GM21737 (cell line): ENCODE measurements at regions not wholly inside any gene's neighbourhood (a gene's known extent, or its start where the extent isn't known, plus 50 kb on each side); places are given as distances from the start of the nearest gene placed in this dataset.

Experiments
- ATAC-seq: cut with Tn5 transposase; IDR thresholded peaks from one replicate; pipeline ENCODE4 v1.9.1; 2021; ENCODE audit warnings: mild to moderate bottlenecking, moderate library complexity; ENCODE audit not compliant: unreplicated experiment

DNA sequence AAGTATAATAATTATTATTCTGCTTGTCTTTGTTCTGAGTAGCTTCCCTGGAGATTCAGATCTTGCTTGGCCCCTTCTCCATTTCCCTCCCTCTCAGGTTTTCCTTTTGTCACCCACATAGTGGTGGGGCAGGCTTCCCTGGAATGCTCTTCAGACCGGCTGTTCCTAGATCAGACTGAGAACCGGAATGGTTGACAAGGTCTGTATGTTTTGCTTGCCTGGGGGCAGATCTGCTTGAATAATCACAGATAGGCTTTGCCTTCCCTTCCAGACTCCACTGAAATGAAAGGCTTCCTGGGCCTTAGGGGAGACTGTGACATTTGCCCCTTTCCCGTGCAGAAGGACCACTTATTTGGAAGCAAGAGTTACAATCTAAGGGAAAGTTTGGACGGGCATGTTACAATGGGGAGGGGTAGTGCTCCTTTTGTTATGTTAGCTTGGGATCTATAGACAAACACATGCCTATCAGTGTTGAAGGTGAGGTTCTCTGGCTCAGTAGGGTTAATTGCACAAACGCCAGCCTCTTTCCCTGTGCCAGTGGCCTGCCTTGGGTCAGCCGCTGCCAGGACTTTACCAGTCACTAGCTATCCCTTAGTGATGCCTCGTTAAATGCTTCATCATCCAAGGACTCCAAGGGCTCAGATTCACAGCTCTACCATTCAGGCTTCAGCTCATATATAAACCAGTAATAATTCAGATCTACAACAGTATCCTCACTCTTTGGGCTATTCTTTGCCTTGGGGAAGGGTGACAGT lies 178.6 kb downstream of the SNAPC1 start:
- ATAC-seq = no peak

DNA sequence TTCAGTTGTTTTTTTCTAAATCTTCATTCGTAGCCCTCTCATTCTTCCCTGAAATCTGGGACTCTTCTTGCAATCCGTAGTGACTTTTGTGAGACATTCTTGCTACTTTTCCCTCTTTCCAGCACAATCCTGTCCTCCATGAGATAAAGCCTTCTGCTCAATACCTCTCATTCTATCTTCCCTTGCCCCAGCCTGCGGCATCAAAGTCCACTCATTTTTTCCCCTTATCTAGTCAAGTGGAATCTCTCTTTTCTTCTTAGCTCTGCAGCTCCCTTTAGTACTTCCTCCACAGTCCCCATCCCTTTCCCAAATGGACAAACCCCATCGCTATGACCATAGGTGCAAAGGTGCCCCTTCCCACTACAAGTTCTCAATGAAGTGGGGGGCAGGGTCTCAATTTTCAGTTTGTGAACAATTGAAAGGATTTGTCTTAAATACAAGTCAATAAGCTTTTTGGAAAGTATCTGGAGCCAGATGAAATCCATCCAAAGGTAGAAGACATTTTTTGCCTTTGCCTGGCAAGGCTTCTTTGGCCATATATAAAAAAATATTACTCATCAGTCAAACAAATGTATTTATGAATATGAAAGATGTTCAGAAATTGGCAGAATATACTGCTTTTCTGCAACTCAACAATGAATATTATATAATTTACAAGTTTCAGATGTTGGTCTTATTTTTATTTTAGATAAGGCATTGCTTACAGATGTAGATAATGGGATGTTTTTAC lies 179.4 kb downstream of the SNAPC1 start:
- ATAC-seq = no peak

DNA sequence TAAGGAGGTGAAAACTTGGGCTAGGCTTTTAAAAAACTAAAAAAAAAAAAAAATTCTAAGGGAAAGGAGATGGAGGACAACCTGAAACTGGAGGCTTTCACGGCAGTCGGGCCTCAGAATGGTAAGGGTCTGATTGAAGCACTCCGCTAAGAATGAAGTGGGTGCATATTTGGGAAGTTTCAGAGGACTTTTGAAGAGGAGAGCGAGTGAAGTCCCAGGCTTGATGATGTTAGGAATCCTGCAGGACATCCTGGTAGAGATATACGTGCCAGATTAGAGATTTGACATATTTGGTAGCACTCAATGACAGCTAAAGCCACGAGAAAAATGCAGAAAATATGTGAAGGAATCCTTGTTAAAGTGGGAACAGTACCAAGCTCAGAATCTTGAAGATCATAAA lies 186.2 kb downstream of the SNAPC1 start:
- no peak for ATAC-seq

DNA sequence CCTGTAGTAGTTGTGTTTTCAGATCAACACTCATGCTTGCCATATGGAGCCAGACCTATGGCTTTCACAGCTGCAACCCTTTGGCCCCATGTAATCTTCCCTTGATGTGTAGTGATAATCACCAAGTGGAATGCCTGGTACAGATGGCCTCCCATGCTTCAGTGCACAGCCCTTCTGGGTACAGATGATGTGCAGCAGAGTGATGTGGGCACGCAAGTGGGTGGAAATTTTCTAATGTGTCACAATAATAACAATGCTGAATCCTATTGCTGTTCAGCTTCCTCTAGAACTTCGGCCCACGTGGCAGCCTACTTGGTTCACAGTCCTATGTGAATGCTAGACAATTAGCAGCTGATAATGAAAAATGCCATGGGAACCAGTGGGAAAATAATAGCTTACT lies 188.1 kb downstream of the SNAPC1 start:
- no peak for ATAC-seq

DNA sequence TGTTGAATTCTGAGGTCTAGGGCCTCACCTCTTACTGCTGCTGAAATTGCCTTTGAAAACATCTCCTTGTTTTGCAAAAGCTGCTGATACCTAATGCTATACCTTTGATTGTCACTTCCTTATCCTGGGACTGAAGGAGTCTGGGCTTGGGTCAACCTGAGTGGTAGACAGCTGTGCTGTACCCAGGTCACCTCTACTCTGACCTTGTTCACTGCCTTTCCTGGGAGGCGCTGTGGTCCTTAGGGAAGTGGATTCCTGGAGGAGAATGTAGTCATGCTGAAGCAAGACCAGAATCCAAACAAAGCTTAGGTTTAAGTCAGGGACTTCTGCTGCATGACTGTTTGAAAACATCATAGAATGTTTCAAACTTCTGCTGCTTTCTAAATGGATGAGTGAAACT lies 191.4 kb downstream of the SNAPC1 start:
- ATAC-seq = no peak

DNA sequence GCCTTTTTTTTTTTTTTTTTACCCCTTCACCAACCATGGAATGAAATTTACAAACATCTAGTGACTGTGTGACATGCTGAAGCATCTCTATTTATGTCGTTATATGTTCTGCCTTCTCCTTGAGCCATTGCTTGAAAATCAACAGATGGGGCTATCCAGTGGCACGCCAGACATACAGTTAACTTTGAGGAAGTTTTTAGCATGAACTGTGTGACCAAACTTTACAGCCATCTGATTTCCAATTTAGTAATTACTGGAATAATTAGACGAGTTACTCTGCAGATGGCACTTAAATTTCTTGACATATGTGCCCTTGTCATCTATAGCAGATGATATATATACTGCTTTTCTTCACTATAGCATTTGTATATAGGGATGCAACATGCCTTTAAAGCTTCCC lies 192.1 kb downstream of the SNAPC1 start:
- ATAC-seq = no peak

DNA sequence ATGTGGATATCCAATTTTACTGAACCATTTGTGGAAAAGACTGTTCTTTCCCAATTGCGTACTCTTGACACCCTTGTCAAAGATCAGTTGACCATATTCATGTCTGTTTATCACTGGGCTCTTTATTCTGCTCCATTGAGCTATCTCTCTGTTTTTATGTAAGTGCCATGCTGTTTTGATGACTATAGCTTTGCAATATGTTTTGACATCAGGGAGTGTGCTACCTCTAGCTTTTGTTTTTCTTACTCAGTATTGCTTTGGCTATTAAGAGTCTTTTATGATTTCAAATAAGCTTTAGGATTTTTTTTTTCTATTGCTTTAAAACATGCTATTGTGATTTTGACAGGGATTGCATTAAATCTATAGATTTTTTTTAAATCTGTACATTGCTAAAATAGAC lies 194.3 kb downstream of the SNAPC1 start:
- no peak for ATAC-seq

DNA sequence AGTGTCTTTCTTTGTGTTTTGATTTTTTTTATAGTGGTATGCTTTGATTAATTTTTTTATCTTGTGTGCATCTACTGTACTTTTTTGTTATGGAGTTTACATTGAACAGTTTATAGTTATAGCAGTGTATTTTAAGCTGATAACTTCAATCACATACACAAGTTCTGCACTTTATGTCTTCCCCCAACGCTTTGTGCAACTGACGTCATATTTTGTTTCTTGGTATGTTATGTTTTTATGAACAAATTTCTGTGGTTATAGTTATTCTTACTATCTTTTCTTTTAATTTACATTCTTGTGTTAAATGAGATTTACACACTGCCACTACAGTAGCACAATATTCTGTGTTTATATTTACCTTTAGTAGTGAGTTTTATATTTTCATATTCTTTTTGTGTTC lies 197.1 kb downstream of the SNAPC1 start:
- ATAC-seq = no peak

DNA sequence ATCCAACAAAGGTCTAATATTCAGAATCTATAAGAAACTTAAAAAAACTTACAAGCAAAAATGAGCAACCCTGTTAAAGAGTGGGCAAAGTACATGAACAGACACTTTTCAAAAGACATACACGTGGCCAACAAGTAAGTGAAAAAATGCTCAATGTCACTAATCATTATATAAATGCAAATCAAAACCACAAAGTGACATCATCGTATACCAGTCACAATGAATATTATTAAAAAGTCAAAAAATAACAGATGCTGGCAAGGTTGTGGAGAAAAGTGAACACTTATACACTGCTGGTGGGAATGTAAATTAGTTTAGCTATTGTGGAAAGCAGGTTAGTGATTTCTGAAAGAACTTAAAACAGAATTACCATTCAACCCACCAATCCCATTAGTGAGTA lies 199.1 kb downstream of the SNAPC1 start:
- ATAC-seq = no peak

DNA sequence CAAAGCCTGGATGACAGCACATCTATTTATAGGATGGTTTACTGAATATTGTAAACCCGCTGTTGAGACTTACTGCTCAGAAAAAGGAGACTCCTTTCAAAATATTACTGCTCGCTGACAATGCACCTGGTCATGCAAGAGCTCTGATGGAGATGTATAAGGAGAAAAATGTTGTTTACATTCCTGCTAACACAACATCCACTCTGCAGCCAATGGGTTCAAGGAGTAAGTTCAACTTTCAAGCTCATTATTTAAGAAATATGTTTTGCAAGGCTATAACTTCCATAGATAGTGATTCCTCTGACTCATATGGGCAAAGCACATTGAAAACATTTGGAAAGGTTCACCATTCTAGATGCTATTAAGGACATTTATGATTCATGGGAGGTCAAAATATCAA lies 201.7 kb downstream of the SNAPC1 start:
- ATAC-seq = no peak

DNA sequence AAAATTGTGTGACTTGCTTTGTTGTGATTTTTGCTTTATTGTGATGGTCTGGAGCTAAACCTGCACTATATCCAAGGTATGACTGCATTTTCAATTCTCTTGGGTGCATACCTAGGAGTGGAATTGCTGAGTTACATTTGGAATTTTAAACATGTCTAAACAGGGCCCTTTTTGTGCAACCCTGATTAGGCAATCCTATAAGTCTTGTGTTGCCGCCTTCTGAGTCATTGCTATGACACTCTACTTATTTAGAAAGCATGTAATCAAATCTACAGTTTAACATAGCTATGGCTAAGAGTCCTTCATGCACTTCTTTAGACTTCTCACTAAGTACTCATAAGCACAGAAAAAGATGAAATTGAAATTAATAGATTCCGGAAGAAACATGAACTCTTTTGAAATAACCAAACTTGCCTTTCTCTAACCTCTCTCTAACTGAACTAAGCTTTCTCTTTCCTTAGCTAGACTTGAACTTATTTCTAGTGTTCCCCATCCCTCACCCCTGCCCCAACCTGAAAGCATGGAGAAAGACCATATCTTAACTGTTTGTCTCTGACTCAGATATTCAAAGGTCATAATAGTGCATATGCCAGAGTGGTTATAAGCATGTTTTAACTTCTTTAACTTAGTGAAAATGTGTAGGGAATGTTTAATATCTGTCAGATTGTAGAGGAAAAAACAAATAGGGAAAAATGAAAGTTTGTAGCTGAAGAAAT lies 203.0 kb downstream of the SNAPC1 start:
- ATAC-seq = no peak

DNA sequence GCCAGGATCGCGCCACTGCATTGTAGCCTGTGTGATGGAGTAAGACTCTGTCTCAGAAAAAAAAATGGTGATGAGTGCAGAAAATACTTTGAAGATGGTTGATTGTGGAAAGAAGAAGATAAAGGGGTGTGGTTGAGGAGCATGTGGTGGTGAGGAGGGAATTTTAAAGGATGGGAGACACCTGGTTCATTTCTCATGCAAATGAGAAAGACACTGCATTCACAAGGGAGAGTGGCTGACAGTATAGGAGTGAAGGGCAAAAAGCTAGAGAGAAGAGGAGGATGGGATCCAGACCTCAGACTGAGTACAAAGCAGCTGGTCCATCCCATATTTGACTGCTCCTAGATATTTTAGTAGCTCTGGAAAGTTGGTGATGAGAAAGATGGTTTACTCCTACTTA lies 206.0 kb downstream of the SNAPC1 start:
- ATAC-seq = no peak

DNA sequence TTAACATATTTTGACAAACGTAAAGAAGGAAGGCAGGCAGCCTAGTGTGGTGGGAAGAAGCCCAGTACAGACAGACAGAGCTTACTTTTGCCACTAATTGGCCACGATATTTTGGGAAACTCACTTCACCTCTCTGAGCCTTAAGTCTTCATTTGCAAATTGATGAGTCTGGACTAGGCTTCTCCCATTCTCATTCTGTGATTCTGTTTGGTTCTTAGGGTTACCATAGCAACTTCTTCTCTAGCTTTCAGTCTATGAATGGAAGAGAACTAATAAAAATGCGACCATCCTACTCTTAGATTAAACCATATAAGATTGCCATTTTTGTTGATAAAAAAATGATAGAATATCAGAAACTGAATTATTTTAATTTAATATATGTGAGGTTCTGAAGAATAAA lies 210.5 kb downstream of the SNAPC1 start:
- ATAC-seq = no peak

DNA sequence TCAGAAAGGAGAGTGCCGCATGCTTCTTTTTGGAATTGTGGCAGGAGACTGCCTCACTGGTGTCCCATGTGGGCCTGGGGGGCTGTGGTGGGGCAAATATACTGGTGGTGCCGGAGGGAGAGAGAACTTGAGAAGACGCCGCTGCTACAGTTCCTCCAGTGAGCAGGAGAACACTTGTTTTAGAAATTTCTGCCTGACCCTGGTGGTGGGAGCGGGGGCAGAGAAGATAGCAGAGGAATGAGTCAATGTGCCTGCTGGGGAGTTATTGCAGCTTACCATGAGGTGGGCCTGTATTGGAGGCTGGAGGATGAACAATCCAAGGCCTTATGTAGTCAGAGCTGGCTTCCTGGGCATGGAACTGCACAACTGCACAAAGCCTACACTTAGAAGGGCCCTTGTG lies 211.8 kb downstream of the SNAPC1 start:
- ATAC-seq = no peak

DNA sequence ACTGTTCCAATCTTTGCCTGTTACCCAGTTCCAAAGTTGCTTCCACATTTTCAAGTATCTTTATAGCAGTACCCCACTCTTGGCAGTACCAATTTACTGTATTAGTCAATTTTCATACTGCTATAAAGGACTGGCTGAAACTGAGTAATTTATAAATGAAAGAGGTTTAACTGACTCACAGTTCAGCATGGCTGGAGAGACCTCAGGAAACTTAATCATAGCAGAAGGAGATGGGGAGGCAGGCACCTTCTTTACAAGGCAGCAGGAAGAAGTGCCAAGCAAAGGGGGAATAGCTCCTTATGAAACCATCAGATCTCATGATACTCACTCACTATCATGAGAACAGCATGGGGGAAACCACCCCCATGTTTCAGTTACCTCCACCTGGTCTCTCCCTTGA lies 215.0 kb downstream of the SNAPC1 start:
- ATAC-seq = no peak

DNA sequence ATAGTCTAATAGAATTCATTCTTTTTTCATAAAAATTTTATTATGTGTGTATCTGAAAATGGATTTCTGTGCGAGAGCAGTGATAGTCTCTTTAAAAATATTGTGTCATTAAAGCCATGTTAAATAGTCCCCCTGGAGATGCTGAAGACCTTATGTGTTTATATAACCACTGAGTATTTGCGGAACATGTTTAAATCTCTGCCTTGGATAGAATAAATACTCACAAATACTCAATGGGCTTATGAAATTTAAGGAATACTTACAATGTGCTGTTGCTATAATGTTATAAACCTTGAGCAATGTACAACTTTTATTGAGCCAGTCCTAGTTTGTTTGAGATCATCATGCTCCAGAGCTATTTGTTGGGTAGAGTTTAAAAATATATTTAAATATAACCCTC lies 226.0 kb downstream of the SNAPC1 start:
- no peak for ATAC-seq

DNA sequence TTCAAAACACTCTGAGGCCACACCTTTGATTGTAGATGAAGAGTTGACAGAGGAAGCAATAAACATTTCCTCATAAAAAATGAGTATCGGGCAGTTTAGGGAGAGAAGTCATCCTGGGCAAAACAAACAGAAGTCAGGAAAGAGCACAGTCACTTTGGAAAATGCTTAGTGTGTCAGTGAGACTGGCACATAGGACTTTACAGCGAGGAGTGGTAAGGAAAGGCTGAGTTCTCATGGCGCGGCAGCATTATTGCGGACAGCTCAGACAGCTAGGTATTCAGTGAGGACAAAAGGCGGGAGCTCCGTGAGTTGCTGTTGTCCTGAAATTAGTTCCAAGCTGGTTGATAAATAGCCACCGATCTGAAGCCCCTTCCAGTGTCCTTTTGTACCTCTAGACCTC lies 229.9 kb downstream of the SNAPC1 start:
- no peak for ATAC-seq

DNA sequence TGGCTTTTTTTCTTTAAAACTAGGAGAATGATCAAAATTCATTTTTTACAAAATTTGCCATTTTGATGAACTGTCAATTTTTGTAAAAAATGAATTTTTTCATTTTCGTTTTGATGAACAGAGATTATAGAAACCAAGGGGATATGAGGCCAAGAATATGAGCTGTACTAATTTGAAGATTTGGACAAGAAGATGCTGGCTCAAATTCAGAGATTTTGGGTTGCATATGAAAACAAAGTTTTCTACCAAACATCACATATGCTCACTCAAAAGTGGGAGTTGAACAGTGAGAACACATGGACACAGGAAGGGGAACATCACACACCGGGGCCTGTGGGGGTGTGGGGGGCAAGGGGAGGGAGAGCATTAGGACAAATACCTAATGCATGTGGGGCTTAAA lies 230.7 kb downstream of the SNAPC1 start:
- ATAC-seq = no peak

DNA sequence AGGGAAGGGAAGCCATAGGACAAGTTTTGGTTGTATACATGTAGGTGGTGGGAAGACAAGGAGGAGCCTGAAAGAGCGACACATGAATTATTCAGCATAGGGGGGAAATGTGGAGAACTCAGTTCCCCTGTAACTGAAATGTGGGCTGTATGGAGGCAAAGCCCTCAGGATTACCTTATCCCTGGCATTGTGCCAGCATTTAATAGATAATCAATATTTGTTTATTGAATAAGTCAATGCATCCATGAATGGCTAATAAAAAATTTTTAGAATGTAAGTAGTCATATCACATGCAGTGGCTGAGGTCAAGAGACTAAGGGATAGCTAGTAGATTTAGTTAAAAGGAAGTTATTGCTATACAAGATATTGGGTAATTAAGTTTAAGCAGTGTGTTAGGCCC lies 232.4 kb downstream of the SNAPC1 start:
- ATAC-seq = no peak

DNA sequence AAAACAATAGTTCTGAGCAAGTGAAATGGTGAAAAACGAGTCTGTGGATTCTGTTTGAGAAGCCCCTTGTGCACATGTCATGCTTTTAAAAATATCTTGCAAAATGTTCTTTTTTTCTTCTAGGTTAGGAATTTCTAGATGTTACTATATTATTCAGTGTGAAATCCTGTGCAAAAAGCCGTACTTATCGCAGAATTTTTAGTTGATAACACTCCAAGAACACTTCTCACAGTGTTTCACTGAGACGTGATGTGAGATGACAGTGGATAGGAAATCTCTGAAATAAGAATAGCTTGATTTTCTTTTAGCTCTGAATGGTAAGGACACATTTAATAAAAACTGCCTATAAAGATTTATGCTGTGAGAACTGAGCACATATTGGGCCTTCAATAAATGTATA lies 234.5 kb downstream of the SNAPC1 start:
- no peak for ATAC-seq

DNA sequence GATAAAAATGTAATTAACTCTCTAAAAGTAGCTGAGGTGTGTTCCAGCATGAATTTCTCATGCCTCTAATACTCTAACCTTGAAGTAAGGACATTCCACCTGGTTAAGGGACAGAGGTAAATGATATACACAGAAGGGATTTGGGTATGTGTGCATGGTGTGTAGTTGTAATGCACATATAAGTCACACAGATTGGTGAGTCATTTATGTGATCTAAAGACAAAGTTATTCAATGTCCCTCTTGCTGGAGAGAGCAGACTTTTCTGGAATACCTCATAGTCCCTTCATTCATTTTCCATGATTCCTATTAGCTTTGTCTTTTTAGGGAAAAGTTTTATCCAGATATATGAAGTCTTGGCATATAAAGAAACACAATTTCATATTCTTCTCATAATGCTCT lies 234.9 kb downstream of the SNAPC1 start:
- no peak for ATAC-seq

DNA sequence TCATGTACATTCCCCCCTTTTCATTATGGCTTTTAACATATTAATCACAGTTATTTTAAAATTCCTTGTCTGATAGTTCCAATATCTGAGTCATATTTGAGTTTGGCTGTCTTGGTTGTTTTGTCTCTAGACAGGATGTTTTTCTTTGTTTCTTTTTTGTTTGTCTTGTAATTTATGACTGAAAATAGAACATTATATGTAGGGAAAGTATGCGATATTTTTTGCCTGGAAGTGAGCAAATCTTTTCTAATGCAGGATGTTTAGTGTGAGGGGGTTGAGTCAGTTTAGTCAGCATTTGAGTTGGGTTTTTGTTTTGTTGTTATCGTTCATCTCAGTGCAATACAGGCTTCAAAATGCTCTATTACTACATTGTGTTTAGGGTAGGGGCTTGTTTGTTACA lies 239.7 kb downstream of the SNAPC1 start:
- ATAC-seq = no peak
